Right cardiac atrium (tissue), 5 donors: ENCODE measurements at regions not wholly inside any gene's neighbourhood (a gene's known extent, or its start where the extent isn't known, plus 50 kb on each side); places are given as distances from the start of the nearest gene placed in this dataset.
"Not testable (repeated sequence)": the region's sequence is repeated elsewhere in the genome, so short reads cannot be mapped to it uniquely, and the experiment has no call there.

Source experiments
- ATAC-seq, 2 donors: fragments of 200-7000 bp; cut with Tn5 transposase; one replicate each; pipeline versions ENCODE4 v1.8.0 to v1.9.1; 2020; ENCODE audit warnings: moderate library complexity in 2 of 2, mild to moderate bottlenecking in 1 of 2
- DNase-seq, 3 donors: peaks; one replicate each; pipeline ENCODE4 v3.0.0-alpha.2; 2020
- H3K27ac ChIP-seq: one replicate; pipeline ENCODE4 v1.5.1; 2013; ENCODE audit warnings: mild to moderate bottlenecking, low read length, control low read depth, moderate library complexity
- H3K27me3 ChIP-seq: one replicate; pipeline ENCODE4 v1.6.1; 2013; ENCODE audit not compliant: control insufficient read depth, insufficient read depth
- H3K4me1 ChIP-seq: one replicate; pipeline ENCODE4 v1.6.1; 2013; ENCODE audit warnings: low read length; ENCODE audit not compliant: control insufficient read depth, insufficient read depth
- H3K4me3 ChIP-seq: one replicate; pipeline ENCODE4 v1.5.1; 2013; ENCODE audit warnings: low read length, control low read depth
- H3K9me3 ChIP-seq: one replicate; pipeline ENCODE4 v1.6.1; 2013; ENCODE audit warnings: low read length; ENCODE audit not compliant: control insufficient read depth
- WGBS: extraction: QIAGEN DNeasy Blood & Tissue Kit; methylation state at CpG from one replicate; pipeline ENCODE4 v1.1.7; 2013; 5-methylcytosine and 5-hydroxymethylcytosine counted together
- intact Hi-C, 4 donors: fragments of 100-400 bp; cut with DNase I; formaldehyde crosslinking; loops; one replicate each; pipeline versions ENCODE4 v1.11.0 to v1.14.0; 2022 to 2023
- donor health status: healthy with polysubstance abuse.
- donor health status: DM: no; HTN: yes; CAD: no.
- donor health status: DM: no; HTN: no; CAD: no.
- donor health status: DM: no; HTN: yes; CAD: no; lungs with severe emphysema.
- donor health status: DM: yes; HTN: yes; CAD: no.

DNA sequence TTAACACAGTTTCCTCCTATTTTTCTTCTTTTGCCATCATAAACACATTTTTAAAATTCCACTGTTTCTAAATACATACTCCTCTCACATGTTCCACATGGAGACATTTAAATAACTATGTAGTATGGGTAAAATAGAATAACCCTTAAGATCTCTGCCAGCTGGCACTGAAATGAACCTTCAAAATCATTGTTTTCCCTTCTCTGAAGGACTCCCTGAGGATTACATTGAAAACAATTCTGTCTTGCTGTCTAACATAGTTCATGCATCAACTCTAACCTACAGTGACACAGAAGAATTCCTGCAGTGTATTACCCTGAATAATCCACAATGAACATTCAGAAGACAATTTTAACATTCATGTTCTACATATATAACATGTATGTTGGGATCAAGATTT lies 1361.8 kb upstream of the CITED2 start:
- Histone ChIP-seq H3K4me3 (no peak overlapping the region), H3K9me3 (no peaks in the 10 kb centered on the region), H3K27me3 (no peaks in the 10 kb centered on the region), H3K4me1 (no peaks in the 10 kb centered on the region), H3K27ac (no peak overlapping the region)
- intact Hi-C loops, result no loop called here
- ATAC-seq (no peak), DNase-seq (no peak)

DNA sequence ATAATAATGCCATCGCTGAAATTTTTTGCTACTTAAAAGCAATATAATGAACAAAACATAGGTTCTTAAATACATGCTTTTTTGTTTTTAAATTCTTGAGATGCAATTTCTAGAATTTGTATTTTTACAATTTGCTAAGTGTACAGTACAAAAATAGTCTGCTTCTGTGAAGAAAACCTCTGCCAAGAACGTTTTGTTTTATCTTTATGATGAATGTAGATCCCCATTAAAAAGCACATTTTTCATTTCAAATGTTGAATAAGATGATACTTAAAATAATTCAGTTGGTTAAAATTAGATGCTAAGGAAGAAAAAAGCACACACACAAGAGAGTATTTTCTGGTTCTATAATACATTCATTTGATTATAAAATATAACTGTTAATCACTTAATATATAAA lies 1358.5 kb upstream of the CITED2 start:
- DNase-seq (no peak), ATAC-seq (no peak)
- no peak overlapping the region for H3K4me3 ChIP-seq
- no peak overlapping the region for H3K27ac ChIP-seq
- no peaks in the 10 kb centered on the region for H3K9me3 ChIP-seq
- WGBS, result 52% methylated on average over 2 of the region's 2 CpGs
- no peaks in the 10 kb centered on the region for H3K4me1 ChIP-seq
- intact Hi-C loops, result no loop called here
- H3K27me3 ChIP-seq, result no peaks in the 10 kb centered on the region

GRCh38 chr6:140732155-140732554 lies 1357.7 kb upstream of the CITED2 start:
- Histone ChIP-seq H3K4me1 (no peaks in the 10 kb centered on the region), H3K27me3 (no peaks in the 10 kb centered on the region), H3K9me3 (no peaks in the 10 kb centered on the region), H3K4me3 (no peak overlapping the region), H3K27ac (no peak overlapping the region)
- 75% methylated on average over 2 of the region's 2 CpGs for WGBS
- intact Hi-C loops, result no loop called here
- no peak for ATAC-seq
- no peak for DNase-seq

GRCh38 chr6:140731741-140732140 lies 1357.3 kb upstream of the CITED2 start:
- no peak overlapping the region for H3K27ac ChIP-seq
- no peak for ATAC-seq
- H3K9me3 ChIP-seq, result no peaks in the 10 kb centered on the region
- H3K4me3 ChIP-seq, result no peak overlapping the region
- no peaks in the 10 kb centered on the region for H3K4me1 ChIP-seq
- intact Hi-C loops, result no loop called here
- no peaks in the 10 kb centered on the region for H3K27me3 ChIP-seq
- no peak for DNase-seq
- WGBS, result 70% methylated on average over 3 of the region's 3 CpGs

DNA sequence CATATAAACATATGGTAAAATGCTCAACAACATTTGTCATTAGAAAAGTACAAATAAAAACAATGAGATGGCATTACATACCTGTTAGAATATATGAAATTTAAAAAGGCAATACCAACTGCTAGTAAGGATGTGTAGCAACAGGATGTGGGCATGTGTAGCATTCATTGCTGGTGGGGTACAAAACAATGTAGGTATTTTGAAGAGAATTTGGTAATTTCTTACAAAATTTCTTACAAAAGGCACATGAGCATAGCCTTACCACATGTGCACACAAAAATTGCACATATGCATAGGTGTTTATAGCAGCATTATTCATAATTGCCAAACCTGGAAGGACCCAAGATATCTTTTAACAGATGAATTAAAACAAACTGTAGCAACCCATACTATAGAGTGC lies 1355.1 kb upstream of the CITED2 start:
- H3K9me3 ChIP-seq, result no peaks in the 10 kb centered on the region
- H3K4me1 ChIP-seq, result no peaks in the 10 kb centered on the region
- no peak for DNase-seq
- H3K4me3 ChIP-seq, result no peak overlapping the region
- intact Hi-C loops, result no loop called here
- no peak overlapping the region for H3K27ac ChIP-seq
- no peaks in the 10 kb centered on the region for H3K27me3 ChIP-seq
- ATAC-seq, result no peak

DNA sequence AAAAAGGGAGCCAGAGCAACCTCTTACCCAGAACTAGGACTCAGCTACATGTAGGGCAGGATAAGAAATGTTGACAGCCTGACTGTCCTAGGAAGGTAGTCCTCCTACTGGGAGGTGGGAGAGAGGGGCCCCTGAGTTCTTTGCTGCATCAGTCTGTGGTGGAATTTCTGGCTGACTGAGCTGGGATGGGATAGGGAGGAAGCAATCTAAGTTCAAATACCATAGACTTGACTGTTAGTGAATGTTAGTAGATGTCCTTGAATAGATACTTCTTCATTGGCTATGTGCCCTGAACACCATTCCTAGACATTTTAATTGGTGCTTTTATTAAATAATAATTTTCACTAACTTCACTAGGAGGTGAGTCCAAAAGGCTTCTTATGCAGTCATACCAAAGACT lies 1343.6 kb upstream of the CITED2 start:
- intact Hi-C loops, result no loop called here
- H3K4me1 ChIP-seq, result no peaks in the 10 kb centered on the region
- no peak overlapping the region for H3K27ac ChIP-seq
- no peak overlapping the region for H3K4me3 ChIP-seq
- no peak for DNase-seq
- no peaks in the 10 kb centered on the region for H3K27me3 ChIP-seq
- no peaks in the 10 kb centered on the region for H3K9me3 ChIP-seq
- no peak for ATAC-seq

- DNase-seq (no peak), ATAC-seq (no peak)
- Histone ChIP-seq H3K4me1 (no peaks in the 10 kb centered on the region), H3K27ac (no peak overlapping the region), H3K27me3 (no peaks in the 10 kb centered on the region), H3K4me3 (no peak overlapping the region), H3K9me3 (no peaks in the 10 kb centered on the region)
- intact Hi-C loops, result no loop called here
- 41% methylated on average over 1 of the region's 1 CpG for WGBS
These were observed 1339.0 kb upstream of the CITED2 start for GRCh38 chr6:140713495-140713894.

- WGBS, result 73% methylated on average over 3 of the region's 3 CpGs
- Histone ChIP-seq H3K9me3 (no peaks in the 10 kb centered on the region), H3K27ac (no peak overlapping the region), H3K4me3 (no peak overlapping the region), H3K27me3 (no peaks in the 10 kb centered on the region), H3K4me1 (no peaks in the 10 kb centered on the region)
- DNase-seq, result no peak
- intact Hi-C loops, result no loop called here
- ATAC-seq, result no peak
These were observed 1336.7 kb upstream of the CITED2 start for GRCh38 chr6:140711019-140711613.

GRCh38 chr6:140708441-140708840 lies 1334.0 kb upstream of the CITED2 start:
- H3K4me1 ChIP-seq, result no peaks in the 10 kb centered on the region
- H3K27ac ChIP-seq, result no peak overlapping the region
- no peaks in the 10 kb centered on the region for H3K9me3 ChIP-seq
- no peak for DNase-seq
- intact Hi-C loops, result no loop called here
- H3K4me3 ChIP-seq, result no peak overlapping the region
- ATAC-seq, result no peak
- no peaks in the 10 kb centered on the region for H3K27me3 ChIP-seq
- WGBS, result 41% methylated on average over 1 of the region's 1 CpG

- H3K9me3 ChIP-seq, H3K27ac ChIP-seq, ATAC-seq, H3K27me3 ChIP-seq, DNase-seq, H3K4me1 ChIP-seq, intact Hi-C loops, H3K4me3 ChIP-seq: not testable (repeated sequence)
- 95% methylated on average over 1 of the region's 1 CpG for WGBS
These were observed 1329.6 kb upstream of the CITED2 start for GRCh38 chr6:140704008-140704407.

DNA sequence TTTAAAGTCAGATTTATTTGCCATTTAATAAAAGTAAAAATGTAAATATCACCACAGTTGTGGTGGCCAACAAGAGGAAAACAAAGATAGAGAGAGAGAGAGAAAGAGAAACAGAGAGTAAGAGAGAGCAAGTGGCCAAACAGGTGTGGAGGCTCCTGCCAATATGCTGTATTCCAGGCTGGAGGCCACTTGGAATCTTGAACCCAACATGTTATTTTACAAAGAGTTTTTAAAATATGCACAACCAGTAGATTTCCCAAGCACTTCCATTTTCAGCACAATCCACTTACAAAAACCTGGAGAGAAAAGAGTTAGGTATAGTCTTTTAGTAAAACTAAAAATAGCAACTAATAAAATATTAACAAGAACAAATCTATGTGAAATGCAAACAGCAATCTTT lies 1323.1 kb upstream of the CITED2 start:
- Histone ChIP-seq H3K4me1 (no peaks in the 10 kb centered on the region), H3K27me3 (no peaks in the 10 kb centered on the region), H3K4me3 (no peak overlapping the region), H3K27ac (no peak overlapping the region), H3K9me3 (peaks cover 2% of the 10 kb centered on the region)
- ATAC-seq (no peak), DNase-seq (no peak)
- intact Hi-C loops, result no loop called here

DNA sequence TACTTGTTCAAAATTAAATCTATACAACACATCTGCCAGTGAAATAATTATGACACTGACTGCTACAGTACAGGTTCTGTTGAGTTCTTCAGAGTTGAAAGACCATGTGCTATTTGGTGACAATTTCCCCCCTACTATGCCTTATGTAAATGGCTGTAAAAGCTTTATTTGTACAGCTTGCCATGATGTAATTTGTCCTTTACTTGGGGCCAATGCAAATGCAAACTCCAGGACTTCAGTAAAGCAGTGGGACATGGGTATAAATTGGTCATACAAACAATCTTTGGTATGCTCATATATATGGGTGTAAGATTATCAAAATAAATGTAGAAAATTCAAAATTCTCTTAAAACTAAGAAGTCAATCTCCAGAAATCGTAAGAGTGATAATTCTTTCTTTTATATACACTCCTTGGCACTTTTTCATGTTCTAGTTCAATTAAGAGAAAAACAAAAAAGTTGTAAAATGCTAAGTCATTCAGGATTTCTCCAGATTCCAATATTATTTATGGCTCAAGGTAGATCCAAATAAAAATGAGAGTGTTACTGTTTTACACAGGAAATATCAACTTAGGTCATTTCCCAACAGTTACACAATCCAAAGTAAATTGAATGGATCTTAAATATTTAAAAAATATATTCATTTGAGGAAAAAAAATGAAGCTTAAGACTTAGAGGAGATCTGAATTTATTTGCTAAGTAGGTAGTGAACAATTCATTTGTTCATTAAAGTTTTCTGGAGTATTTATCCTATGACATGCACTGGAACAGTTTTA lies 1310.5 kb upstream of the CITED2 start:
- WGBS, result 80% methylated on average over 1 of the region's 1 CpG
- H3K27me3 ChIP-seq, result no peaks in the 10 kb centered on the region
- ATAC-seq (no peak), DNase-seq (no peak)
- no peaks in the 10 kb centered on the region for H3K9me3 ChIP-seq
- H3K4me3 ChIP-seq, result no peak overlapping the region
- H3K4me1 ChIP-seq, result no peaks in the 10 kb centered on the region
- intact Hi-C loops, result no loop called here
- H3K27ac ChIP-seq, result no peak overlapping the region
